D721Med (cell line): ENCODE measurements at regions not wholly inside any gene's neighbourhood (a gene's known extent, or its start where the extent isn't known, plus 50 kb on each side); places are given as distances from the start of the nearest gene placed in this dataset.

ENCODE experiments used
- DNase-seq: peaks from one replicate; pipeline ENCODE4 v3.0.0; 2011; ENCODE audit warnings: low spot score; ENCODE audit not compliant: insufficient read length
- FAIRE-seq: peaks from 2 replicates; lab custom pipeline; 2011; peaks lifted over from hg19 to GRCh38; lab: Jason Lieb, UNC
- TF ChIP-seq, protein P1 (sequence below): IDR thresholded peaks from 2 replicates; pipeline ENCODE4 v1.5.1; 2012; ENCODE audit warnings: mild to moderate bottlenecking, control low read depth; ENCODE audit not compliant: insufficient read depth; ENCODE audit errors: missing control alignments

- TF ChIP-seq, protein P1, sequence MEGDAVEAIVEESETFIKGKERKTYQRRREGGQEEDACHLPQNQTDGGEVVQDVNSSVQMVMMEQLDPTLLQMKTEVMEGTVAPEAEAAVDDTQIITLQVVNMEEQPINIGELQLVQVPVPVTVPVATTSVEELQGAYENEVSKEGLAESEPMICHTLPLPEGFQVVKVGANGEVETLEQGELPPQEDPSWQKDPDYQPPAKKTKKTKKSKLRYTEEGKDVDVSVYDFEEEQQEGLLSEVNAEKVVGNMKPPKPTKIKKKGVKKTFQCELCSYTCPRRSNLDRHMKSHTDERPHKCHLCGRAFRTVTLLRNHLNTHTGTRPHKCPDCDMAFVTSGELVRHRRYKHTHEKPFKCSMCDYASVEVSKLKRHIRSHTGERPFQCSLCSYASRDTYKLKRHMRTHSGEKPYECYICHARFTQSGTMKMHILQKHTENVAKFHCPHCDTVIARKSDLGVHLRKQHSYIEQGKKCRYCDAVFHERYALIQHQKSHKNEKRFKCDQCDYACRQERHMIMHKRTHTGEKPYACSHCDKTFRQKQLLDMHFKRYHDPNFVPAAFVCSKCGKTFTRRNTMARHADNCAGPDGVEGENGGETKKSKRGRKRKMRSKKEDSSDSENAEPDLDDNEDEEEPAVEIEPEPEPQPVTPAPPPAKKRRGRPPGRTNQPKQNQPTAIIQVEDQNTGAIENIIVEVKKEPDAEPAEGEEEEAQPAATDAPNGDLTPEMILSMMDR, result no peak
- DNase-seq (no peak), FAIRE-seq (no peak)
Observed at GRCh38 chrX:40933132-40933705, 152.0 kb upstream of the USP9X start.

- DNase-seq (no peak), FAIRE-seq (no peak)
- TF ChIP-seq, protein P1, result no peak
Observed at GRCh38 chrX:40933706-40934425, 151.4 kb upstream of the USP9X start.

- FAIRE-seq (no peak), DNase-seq (no peak)
- TF ChIP-seq, protein P1, result no peak
Observed at GRCh38 chrX:40936827-40937226, 148.4 kb upstream of the USP9X start.

- DNase-seq (no peak), FAIRE-seq (no peak)
- TF ChIP-seq, protein P1, result no peak
Observed at GRCh38 chrX:40938423-40938822, 146.8 kb upstream of the USP9X start.

DNA sequence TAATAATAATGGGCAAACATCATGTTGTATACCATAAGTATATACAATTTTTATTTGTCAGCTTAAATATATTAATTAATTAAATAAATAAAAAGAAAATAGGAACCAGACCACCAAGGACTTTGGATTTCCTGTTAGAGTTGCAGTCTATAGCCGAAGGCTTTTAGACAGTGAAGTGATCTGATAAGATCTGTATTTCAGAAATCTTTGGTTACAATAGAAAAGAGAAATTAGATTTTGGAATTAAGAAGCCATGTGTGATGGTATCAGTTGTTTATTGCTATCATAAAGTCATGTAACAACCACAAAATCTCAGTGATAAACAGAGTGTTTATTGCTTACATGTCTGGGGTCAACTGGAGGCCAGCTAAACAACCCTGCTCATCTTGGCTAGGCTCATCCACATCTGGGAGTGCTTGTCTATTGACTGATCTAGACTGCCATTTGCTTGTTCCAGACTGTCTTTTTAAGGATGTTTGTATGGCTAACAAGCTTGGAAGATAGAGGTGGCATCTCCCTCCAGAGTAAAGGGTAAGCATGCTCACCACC is 142.1 kb upstream of the USP9X start:
- FAIRE-seq (no peak), DNase-seq (no peak)
- TF ChIP-seq, protein P1, result no peak

GRCh38 chrX:40945361-40945713 is 139.9 kb upstream of the USP9X start:
- TF ChIP-seq, protein P1, result no peak
- DNase-seq (no peak), FAIRE-seq (no peak)

GRCh38 chrX:40947276-40947675 is 138.0 kb upstream of the USP9X start:
- FAIRE-seq (no peak), DNase-seq (no peak)

More at GRCh38 chrX:40947276-40947675, 138.0 kb upstream of the USP9X start:
- TF ChIP-seq, protein P1, result no peak
